D721Med (cell line): ENCODE measurements at regions not wholly inside any gene's neighbourhood (a gene's known extent, or its start where the extent isn't known, plus 50 kb on each side); places are given as distances from the start of the nearest gene placed in this dataset.

Source experiments
- DNase-seq: peaks from one replicate; pipeline ENCODE4 v3.0.0; 2011; ENCODE audit warnings: low spot score; ENCODE audit not compliant: insufficient read length
- FAIRE-seq: peaks from 2 replicates; lab custom pipeline; 2011; peaks lifted over from hg19 to GRCh38; lab: Jason Lieb, UNC
- CTCF ChIP-seq: IDR thresholded peaks from 2 replicates; pipeline ENCODE4 v1.5.1; 2012; ENCODE audit warnings: mild to moderate bottlenecking, control low read depth; ENCODE audit not compliant: insufficient read depth; ENCODE audit errors: missing control alignments

DNA sequence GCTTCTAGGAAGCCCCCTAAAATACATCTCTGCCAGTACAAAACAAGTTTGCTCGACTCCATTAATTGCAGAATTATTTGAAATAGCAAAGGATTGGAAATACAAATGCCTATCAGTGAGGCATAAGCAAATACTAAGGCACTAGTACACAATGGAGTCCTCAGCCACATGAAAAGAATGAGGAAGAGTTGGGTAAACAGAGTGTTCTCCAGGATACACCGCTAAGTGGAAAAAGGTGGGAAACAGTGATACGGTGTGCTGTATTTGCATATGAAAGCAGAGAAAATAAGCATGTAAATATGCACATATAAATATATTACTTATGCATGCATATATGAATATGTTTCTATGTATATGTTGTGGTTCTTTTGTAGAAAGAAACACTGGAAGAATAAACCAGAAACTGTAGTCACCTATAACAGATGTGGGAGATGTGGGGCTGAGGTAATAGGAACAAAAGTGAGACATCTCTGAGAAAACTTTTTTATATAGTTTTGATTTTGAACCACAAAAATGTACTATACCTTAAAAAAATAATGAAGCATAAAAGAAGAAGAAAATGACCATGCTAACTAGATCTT lies 143.4 kb upstream of the MYLIP start:
- TF ChIP-seq CTCF = no peak
- no peak for DNase-seq

DNA sequence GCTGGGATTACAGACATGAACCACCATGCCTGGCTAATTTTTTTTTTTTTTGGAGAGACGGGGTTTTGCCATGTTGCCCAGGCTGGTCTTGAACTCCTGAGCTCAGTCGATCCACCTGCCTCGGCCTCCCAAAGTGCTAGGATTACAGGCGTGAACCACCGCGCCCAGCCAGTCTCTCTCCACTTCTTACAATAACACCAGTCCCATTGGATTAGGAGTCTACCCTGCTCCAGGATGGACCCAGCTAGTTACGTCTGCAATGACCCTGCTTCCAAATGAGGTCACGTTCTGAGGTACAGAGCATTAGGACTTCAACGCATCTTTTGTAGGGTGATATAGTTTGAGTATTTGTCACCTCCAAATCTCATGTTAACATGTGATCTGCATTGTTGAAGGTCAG lies 146.9 kb upstream of the MYLIP start:
- FAIRE-seq (no peak), DNase-seq (no peak)
- no peak for TF ChIP-seq CTCF

More for the DNA sequence above, 143.4 kb upstream of the MYLIP start:
- no peak for FAIRE-seq

DNA sequence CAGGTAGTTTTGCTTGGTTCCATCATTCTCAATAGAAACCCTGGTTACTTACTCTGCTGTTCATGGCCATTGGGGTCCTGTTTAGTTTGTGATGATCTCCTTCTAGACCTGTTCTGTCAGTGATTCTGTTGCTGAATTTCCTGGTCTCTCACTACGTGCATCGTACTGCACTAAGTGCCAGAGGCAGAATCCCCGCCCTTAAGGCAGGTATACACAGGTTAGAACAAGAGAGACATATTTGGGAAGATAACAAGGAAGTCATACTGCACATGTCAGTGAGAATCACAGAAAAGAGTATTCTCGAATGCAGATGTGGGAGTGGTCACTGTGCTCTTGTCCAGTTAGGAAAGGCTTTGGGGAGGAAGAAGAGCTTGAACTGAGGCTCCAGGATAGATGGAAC lies 148.1 kb upstream of the MYLIP start:
- DNase-seq (no peak), FAIRE-seq (no peak)
- TF ChIP-seq CTCF = no peak

GRCh38 chr6:15978426-15978825 lies 150.5 kb upstream of the MYLIP start:
- TF ChIP-seq CTCF = no peak
- no peak for FAIRE-seq
- no peak for DNase-seq

- TF ChIP-seq CTCF = no peak
- FAIRE-seq (no peak), DNase-seq (no peak)
Observed at GRCh38 chr6:15977050-15977449, 151.8 kb upstream of the MYLIP start.

DNA sequence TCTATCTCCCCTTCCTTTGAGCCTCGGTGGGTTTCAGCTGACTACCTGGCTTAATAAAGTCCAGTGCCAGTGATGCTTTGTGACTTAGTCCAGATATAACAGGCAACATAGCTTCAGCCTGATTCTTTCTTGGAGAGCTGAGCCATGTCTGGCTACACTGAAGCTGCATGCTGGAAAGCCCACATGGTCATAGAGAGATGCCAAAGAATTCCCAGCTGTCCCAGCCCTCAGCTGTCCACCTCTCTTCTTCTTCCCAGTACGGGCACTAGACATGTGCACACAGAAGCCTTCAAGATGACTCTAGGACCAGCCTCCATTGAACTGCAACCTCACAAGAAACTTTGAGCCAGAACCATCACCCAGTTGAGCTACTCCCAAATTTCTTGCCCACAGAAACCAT lies 154.1 kb upstream of the MYLIP start:
- TF ChIP-seq CTCF = no peak
- FAIRE-seq (no peak), DNase-seq (no peak)

DNA sequence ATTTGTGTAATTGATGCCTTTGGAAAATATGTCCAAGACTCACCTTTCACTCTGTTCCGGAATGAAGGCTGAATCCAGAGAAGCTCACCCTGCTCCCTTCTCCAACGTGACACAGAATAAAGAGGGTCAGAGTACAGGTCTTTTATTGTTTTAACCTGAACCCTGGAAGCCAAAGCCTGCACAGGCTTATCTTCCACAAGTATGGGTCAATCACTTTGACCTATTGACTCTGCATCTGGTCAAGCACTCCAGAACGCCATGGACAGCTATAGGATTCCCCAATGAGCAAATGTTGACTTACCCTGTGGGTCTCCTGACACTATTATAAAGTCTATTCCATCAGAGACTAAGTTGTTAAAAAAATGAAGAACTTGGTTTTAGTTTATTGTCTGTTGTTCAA lies 158.4 kb upstream of the MYLIP start:
- TF ChIP-seq CTCF = no peak
- FAIRE-seq (no peak), DNase-seq (no peak)
